GM18511 (cell line): ENCODE measurements at regions not wholly inside any gene's neighbourhood (a gene's known extent, or its start where the extent isn't known, plus 50 kb on each side); places are given as distances from the start of the nearest gene placed in this dataset.

Experiments used
- ATAC-seq: cut with Tn5 transposase; IDR thresholded peaks from one replicate; pipeline ENCODE4 v1.9.1; 2021; ENCODE audit warnings: mild to moderate bottlenecking, moderate library complexity; ENCODE audit not compliant: unreplicated experiment

- ATAC-seq, result no peak
Measured at GRCh38 chr5:30856242-30856641, 337.2 kb upstream of the CDH6 start.

- ATAC-seq, result no peak
Measured at GRCh38 chr5:30853158-30853557, 340.3 kb upstream of the CDH6 start.

DNA sequence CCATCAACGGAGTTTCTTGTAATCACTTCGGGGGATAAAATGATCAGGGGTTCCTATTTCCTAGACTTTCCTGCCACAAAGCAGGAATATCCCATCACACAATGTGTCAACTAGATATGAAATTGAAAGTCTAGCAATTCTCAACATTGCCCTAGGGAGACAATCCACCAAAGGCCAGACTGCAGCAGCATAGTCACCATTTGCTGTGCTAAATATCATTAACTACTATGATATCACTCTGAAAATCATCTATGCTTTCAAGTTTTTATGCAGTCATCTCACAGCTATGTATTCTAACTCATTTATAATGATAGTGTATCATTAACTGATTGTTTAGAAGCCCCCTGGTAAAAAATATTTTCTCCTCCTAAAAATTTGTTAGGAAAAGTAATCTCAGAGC lies 342.6 kb upstream of the CDH6 start:
- ATAC-seq, result no peak

DNA sequence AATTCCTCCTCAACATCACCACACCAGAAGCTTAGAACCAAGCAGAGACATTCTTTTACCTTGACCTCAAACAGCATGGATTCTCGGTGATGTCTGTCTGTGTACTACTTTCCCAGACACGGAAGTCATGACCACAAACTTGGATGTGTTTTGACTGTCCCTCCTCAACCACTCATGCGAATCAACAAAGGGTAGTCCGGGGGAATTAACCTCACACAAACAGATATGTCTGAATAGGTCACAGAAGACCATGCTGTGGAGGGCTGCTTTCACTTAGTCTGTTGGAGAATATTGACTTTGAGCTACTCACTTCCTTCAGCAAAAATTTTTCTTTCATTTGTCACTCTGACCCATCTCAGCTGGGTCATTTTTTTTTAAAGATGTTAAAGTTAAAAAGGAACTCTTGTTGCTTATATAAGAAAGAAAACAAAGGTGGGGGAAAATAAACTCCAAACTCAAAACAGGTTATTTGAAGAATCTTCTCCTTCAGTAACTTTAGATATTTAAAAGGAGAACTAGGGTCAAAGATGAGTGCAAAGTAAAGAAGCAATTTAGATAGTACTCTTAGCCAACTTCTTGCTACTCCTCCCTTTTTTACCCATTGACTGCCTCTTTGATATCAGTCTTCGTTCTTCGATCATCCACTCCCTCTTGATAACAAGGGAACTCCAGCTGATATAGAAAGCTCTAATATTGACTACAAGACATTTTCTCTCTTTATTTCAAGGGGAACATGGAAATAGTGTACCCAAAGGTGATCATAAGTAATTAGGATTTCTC lies 343.4 kb upstream of the CDH6 start:
- ATAC-seq, result no peak

DNA sequence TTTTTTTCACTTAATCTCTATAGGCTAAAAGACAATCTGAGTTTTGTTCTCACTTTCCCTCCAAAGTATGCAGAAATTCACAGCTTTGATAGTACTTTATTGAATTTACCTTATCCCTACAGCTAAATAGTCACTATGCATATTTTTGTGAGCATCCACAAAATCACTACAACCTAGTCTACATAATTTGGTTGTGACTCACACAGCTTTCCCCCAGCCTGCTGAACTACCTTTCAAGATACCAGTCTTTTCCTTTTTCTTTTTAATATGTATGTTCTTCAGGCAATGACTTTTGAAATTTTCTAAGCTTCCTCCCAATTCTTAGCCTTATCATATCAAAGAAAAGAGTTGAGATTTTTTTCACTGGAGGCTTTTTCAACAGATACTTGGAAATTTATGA lies 347.3 kb upstream of the CDH6 start:
- ATAC-seq, result no peak

GRCh38 chr5:30845194-30845593 lies 348.3 kb upstream of the CDH6 start:
- no peak for ATAC-seq

DNA sequence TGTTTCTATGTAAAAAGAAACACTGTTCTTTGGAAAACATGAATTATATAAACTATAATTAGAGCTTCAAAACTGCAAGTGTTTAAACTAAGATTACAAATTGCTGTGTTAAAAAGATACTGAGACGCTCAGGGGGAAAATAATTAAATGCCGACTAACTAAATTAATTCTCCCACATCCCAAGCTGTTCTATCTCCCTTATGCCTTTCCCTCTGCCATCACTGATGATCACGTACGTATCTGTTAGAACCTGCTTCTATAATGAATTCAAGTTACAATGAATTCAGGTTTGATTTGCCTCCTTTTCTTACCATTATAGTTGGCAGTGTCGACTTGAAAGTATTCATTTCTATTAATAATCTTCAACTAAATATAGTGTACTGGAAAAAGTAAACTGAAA lies 349.9 kb upstream of the CDH6 start:
- ATAC-seq, result no peak

DNA sequence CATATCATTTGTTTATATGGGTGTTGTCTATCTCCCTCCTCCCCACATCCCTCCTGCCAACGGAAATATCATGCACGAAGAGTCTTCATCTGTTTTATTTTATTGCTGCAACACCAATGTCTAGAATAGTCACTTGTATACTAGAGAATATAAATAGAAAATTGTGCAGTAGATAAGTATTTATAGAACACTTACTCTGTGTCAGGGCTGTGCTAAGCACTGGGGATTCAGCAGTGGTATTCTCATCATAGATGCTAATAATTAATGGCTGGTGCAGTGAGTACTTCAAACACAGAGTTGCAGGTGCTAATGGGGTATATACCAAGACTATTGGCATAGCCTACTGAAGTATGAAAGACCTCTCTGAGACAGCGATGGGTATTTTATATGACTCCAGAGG lies 353.5 kb upstream of the CDH6 start:
- no peak for ATAC-seq

DNA sequence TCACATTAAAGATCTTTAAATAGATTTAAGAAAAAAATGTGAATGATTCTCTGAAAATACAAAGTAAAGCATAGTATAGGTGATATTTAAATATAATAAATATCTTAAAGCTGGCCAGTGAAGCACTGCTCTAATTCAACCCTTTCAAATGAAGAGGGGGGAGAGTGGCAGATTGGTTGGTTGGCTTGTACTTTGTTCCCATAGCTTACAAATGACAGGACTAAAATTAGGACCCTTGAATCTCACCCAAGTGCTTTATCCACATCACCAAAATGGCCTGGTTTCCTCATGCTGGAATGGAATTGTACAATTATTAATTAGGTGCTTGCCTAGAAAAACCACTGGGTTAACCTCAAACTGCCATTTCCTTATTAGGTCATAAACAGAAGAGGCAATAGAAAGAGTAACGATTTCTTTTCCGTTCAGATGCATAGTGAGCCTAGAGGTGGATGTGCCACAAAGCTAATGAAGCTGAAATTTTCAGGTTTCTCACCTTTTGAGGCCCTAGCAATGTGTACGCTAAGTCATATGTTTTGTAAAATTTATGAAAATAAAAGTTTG lies 354.5 kb upstream of the CDH6 start:
- ATAC-seq, result no peak

DNA sequence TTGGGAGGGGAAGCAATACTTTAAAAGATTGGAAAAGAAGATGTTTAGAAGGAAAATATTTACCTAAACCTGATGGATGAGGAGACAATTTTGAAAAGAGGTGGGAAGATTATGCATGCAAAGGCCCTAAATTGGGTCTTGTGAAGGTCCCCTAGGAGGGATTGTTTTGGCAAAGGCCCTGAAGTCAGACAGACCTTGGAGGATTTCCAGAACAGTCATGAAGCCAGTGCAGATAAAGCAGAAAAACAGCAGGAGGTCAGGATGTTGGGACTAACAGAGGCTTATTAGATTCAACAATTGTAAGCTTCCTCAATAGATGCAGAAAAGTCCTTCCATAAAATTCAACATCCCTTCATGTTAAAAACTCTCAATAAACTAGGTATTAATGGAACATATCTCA lies 361.0 kb upstream of the CDH6 start:
- ATAC-seq, result no peak

DNA sequence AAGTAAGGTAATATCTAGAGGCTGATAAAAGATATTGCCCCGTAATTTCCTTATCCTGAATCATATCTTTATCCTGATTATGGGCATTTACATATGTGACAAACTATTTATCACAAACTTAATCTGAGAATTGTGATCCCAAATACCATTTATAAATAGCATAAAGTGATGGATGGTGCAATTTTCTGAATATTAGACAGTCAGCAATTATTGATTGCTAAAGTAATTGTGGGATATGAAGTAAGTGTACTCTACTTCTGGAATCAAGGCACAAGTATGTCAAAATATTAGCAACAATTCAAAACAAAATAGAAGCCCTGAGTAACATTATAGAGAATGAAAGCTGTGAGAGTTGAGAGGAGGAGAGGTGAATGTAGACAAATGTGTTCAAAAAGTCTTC lies 361.9 kb upstream of the CDH6 start:
- ATAC-seq, result no peak

DNA sequence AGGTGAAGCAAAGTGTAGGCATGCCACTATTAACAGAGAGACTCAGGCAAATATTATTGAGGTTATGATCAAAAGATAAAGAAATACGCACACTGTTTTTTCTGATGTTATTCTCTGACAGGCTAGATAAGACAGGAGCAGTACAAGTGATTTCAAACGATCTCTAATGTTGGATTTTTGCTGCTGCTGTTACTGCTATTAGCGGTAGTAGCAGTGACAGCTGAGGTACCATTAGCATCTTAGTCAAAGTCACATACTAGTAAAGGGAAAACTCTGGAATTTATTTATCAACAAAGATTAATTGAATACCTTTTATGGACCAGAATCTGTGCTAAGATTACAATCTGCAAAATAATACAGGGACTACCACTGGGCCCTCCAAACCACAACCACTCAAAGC lies 362.4 kb upstream of the CDH6 start:
- ATAC-seq, result no peak

- no peak for ATAC-seq
Measured at GRCh38 chr5:30811298-30811697, 382.2 kb upstream of the CDH6 start.

- no peak for ATAC-seq
Measured at GRCh38 chr5:30809933-30810332, 383.6 kb upstream of the CDH6 start.

GRCh38 chr5:30808996-30809395 lies 384.5 kb upstream of the CDH6 start:
- no peak for ATAC-seq

- no peak for ATAC-seq
Measured at GRCh38 chr5:30804739-30805505, 388.6 kb upstream of the CDH6 start.

- no peak for ATAC-seq
Measured at GRCh38 chr5:30802961-30803705, 390.4 kb upstream of the CDH6 start.

DNA sequence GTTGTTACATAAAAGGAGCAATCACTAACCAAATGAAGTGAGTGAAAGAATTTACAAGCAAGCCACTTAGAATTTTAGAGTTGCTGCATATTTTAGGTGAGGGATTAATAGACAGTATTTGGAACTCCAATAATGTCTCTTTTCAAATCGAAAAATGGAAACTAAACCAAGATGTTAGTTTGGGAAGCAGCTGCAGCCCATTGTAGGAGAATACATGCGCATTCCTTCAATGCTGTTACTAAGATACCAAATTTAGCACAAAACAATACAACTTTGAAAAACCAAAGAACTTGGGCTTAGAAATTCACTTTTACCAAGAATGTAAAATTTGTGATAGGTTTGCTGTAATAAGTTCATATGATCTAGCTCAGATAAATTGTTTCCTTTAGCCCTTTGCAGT lies 411.8 kb upstream of the CDH6 start:
- ATAC-seq, result no peak

DNA sequence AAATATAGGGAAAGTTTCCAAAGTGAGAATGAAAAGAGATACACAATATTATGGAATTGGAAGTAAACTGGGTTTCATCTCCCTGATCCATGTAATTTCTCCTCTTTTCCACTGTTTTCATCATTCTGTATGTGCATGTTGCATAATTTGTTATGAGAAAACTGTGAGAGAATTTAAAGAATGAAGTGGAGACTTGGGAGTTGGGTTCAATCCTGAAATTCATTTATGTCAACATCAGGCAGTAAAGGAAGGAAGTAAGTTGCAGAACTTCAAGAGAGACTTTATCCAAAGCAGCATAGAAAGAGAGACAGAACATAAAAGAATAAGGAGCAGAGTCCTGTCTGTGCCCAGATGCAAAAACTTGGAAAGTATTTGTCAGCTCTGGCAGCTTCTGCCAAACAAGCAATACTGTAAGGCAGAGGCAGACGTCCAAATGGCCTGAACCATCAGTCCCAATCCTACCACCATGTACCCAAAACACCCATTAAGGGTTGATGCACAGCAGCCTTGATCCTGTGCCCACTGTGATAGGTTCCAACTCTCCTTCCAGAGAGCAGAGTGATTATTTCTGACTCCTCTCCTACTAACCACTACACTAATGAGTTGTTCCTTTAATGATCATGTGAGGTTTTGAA lies 425.3 kb upstream of the CDH6 start:
- no peak for ATAC-seq

DNA sequence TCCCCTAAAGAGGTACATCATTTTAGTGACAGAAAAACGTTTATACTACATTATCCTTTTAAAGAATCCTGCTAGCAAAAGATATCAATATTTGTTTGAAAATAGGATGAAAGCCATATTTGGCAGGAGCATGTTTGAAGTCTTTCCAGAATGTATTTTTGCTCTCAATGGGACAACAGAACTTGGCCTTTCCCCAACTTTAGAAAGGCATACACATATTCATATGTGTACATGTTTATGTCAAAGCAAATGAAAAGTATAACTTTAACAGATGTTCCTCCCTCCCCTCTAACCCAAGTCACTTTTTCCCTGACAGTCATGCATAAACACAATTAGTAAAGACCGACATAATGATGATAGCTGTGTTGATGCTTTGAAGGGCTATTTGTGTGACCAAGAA lies 427.8 kb upstream of the CDH6 start:
- ATAC-seq, result no peak

DNA sequence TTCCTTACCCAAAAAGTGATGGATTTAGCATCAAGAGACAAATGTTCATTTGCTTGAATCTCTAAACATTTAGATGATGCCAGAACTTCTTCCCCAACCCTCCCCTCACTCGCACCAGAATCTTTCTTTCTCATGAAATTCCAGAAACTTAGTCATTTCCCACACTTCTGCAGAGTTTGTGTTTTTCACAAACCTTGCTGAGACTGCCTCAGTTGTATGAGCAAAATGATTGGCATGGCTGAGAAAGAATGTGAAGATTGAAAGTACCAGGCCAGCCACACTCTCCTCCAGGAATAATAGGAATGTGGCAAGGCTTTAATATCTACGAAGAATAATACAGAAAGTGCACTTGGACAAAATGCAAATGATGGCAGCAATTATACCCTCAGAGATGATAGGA lies 428.3 kb upstream of the CDH6 start:
- no peak for ATAC-seq
